ENCODE measurements at regions not wholly inside any gene's neighbourhood (a gene's known extent, or its start where the extent isn't known, plus 50 kb on each side); places are given as distances from the start of the nearest gene placed in this dataset.

DNA sequence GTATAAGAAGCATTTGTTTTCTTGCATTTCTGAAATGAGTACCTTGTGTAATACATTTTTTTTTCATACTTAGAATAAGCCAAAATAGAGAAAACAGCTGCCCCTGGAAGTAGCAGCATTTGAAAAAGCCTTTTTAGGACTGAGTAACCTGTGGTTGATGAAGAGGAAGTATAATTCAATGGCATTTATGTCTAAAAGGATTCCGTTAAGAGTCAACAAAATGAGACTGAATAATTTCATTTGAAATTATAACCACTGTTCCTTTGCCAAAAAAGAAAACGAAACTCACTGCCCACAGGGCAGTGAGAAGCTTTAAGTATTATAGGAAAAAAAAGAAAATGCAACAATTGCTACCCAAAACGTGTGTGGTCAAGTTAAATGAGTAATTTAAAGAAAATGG lies 705.6 kb upstream of the PHF14 start:
- TF ChIP-seq, protein P1, sequence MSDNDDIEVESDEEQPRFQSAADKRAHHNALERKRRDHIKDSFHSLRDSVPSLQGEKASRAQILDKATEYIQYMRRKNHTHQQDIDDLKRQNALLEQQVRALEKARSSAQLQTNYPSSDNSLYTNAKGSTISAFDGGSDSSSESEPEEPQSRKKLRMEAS (IDR thresholded peaks at IDR 0.05) = no peak
- TF ChIP-seq TCF12 (IDR thresholded peaks at IDR 0.05; ENCODE audit: low read depth) (no peak), EGR1 (IDR thresholded peaks at IDR 0.05) (no peak), ZBTB7A (IDR thresholded peaks at IDR 0.05; ENCODE audit: low read depth) (no peak), USF1 (IDR thresholded peaks at IDR 0.05) (no peak), CEBPB (IDR thresholded peaks at IDR 0.05) (no peak), TAF1 (IDR thresholded peaks at IDR 0.05; ENCODE audit: low read depth) (no peak), REST (IDR thresholded peaks at IDR 0.05; ENCODE audit: low read depth) (no peak), YY1 (IDR thresholded peaks at IDR 0.05; ENCODE audit: low read depth) (no peak), RAD21 (IDR thresholded peaks at IDR 0.05; ENCODE audit: low read depth) (no peak), FOXM1 (IDR thresholded peaks at IDR 0.05; ENCODE audit: borderline replicate concordance, low read depth) (no peak)

Data from Ishikawa (cell line).